ENCODE measurements at regions not wholly inside any gene's neighbourhood (a gene's known extent, or its start where the extent isn't known, plus 50 kb on each side); places are given as distances from the start of the nearest gene placed in this dataset.

GRCh38 chr3:64319391-64319790 lies 94.1 kb upstream of the PRICKLE2 start:
- peaks cover 0 to 6% (median 0%) of the 10 kb centered on the region in 7 donors for H3K9me3 Mint-ChIP-seq
- 84% methylated on average over 4 of the region's 4 CpGs for WGBS (ENCODE audit: insufficient coverage)

GRCh38 chr3:64318668-64319271 lies 93.5 kb upstream of the PRICKLE2 start:
- TF ChIP-seq CTCF (IDR thresholded peaks at IDR 0.05) = no peak
- Mint-ChIP-seq H3K4me1 (no peaks in the 10 kb centered on the region), H3K27ac (no peak overlapping the region), H3K9me3 (peaks cover 0 to 6% (median 0%) of the 10 kb centered on the region in 7 donors), H3K4me3 (no peak overlapping the region), H3K36me3 (no peaks in the 10 kb centered on the region), H3K27me3 (ENCODE audit: low read depth in 3 of 3) (peaks cover 0 to 2% (median 2%) of the 10 kb centered on the region in 3 donors)
- DNase-seq = no peak
- Histone ChIP-seq H3K4me2 (replicated peaks; ENCODE audit: extremely low read depth, low read length, poor library complexity, severe bottlenecking) (no peak overlapping the region), H2AFZ (ENCODE audit: insufficient read depth, low read depth, low read length, poor library complexity, severe bottlenecking) (no peak overlapping the region), H3K36me3 (replicated peaks in 1 of 2; ENCODE audit: control insufficient read depth in 1 of 2, insufficient read depth in 2 of 2, low read length in 2 of 2) (no peaks in the 10 kb centered on the region), H3K4me3 (replicated peaks in 1 of 3; ENCODE audit: low read depth in 2 of 3, low read length in 3 of 3) (no peak overlapping the region), H3K9me3 (replicated peaks in 1 of 2; ENCODE audit: control insufficient read depth in 1 of 2, insufficient read depth in 1 of 2, low read length in 2 of 2) (no peaks in the 10 kb centered on the region), H3K4me1 (ENCODE audit: control insufficient read depth in 1 of 2, insufficient read depth in 2 of 2, low read length in 2 of 2) (no peaks in the 10 kb centered on the region), H3K27me3 (ENCODE audit: control insufficient read depth in 2 of 2, insufficient read depth in 2 of 2, low read length in 2 of 2) (no peaks in the 10 kb centered on the region), H3K79me2 (ENCODE audit: insufficient read depth, low read length) (no peaks in the 10 kb centered on the region), H3K9ac (ENCODE audit: insufficient read depth, low read length, poor library complexity, severe bottlenecking) (no peak overlapping the region), H4K20me1 (ENCODE audit: insufficient read depth, low read length) (no peaks in the 10 kb centered on the region), H3K27ac (ENCODE audit: low read depth in 1 of 2, low read length in 2 of 2) (no peak overlapping the region)
- intact Hi-C loops (cut with micrococcal nuclease) = no loop called here
- no CpG with 5 or more reads among the region's 1 CpG for WGBS (ENCODE audit: insufficient coverage)

More at GRCh38 chr3:64319391-64319790, 94.1 kb upstream of the PRICKLE2 start:
- H2AFZ ChIP-seq (ENCODE audit: insufficient read depth, low read depth, low read length, poor library complexity, severe bottlenecking) = no peak overlapping the region
- no peak for DNase-seq
- no peaks in the 10 kb centered on the region for H3K4me1 ChIP-seq (ENCODE audit: control insufficient read depth in 1 of 2, insufficient read depth in 2 of 2, low read length in 2 of 2)
- no peak overlapping the region for H3K4me2 ChIP-seq (replicated peaks; ENCODE audit: extremely low read depth, low read length, poor library complexity, severe bottlenecking)
- H3K9me3 ChIP-seq (replicated peaks in 1 of 2; ENCODE audit: control insufficient read depth in 1 of 2, insufficient read depth in 1 of 2, low read length in 2 of 2) = no peaks in the 10 kb centered on the region
- H3K27ac ChIP-seq (ENCODE audit: low read depth in 1 of 2, low read length in 2 of 2) = no peak overlapping the region
- no peak overlapping the region for H3K27ac Mint-ChIP-seq
- no peaks in the 10 kb centered on the region for H3K4me1 Mint-ChIP-seq
- H3K4me3 ChIP-seq (replicated peaks in 1 of 3; ENCODE audit: low read depth in 2 of 3, low read length in 3 of 3) = no peak overlapping the region
- intact Hi-C loops (cut with micrococcal nuclease) = no loop called here
- H4K20me1 ChIP-seq (ENCODE audit: insufficient read depth, low read length) = no peaks in the 10 kb centered on the region
- peaks cover 0 to 2% (median 2%) of the 10 kb centered on the region in 3 donors for H3K27me3 Mint-ChIP-seq (ENCODE audit: low read depth in 3 of 3)
- no peak for TF ChIP-seq CTCF (IDR thresholded peaks at IDR 0.05)
- H3K27me3 ChIP-seq (ENCODE audit: control insufficient read depth in 2 of 2, insufficient read depth in 2 of 2, low read length in 2 of 2) = no peaks in the 10 kb centered on the region
- no peak overlapping the region for H3K9ac ChIP-seq (ENCODE audit: insufficient read depth, low read length, poor library complexity, severe bottlenecking)
- H3K36me3 ChIP-seq (replicated peaks in 1 of 2; ENCODE audit: control insufficient read depth in 1 of 2, insufficient read depth in 2 of 2, low read length in 2 of 2) = no peaks in the 10 kb centered on the region
- H3K36me3 Mint-ChIP-seq = no peaks in the 10 kb centered on the region
- H3K4me3 Mint-ChIP-seq = no peak overlapping the region
- no peaks in the 10 kb centered on the region for H3K79me2 ChIP-seq (ENCODE audit: insufficient read depth, low read length)

Measured in CD14-positive monocyte (primary cell).